NCI-H128 (cell line): ENCODE measurements at regions not wholly inside any gene's neighbourhood (a gene's known extent, or its start where the extent isn't known, plus 50 kb on each side); places are given as distances from the start of the nearest gene placed in this dataset.
"Not testable (repeated sequence)": the region's sequence is repeated elsewhere in the genome, so short reads cannot be mapped to it uniquely, and the experiment has no call there.

ENCODE experiments used
- DNase-seq: peaks from one replicate; lab custom pipeline; 2025; ENCODE audit not compliant: unreplicated experiment; lab: John Stamatoyannopoulos, UW

GRCh38 chr9:102507044-102507687, 488.0 kb upstream of the CYLC2 start:
- DNase-seq = no peak

- DNase-seq = no peak
Measured at GRCh38 chr9:102506406-102506805, 488.7 kb upstream of the CYLC2 start.

DNA sequence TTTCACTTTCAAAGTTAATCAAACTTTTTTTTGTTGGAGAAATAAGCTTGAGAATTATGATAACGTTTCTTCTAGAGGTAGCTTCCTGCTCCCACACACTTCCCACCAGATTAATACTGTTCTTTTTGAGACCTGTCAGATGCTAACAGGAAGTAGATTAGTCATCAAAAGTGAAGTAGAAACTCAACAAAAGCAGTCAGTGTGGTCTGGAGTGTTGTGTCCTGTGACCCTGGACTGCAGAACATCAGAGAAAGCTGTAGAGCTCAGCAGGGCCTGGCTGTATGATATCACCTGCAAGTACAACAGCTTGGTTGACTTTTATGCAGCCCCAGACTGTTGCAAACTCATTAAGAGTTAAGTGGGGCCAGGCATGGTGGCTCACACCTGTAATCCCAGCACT, 495.7 kb upstream of the CYLC2 start:
- no peak for DNase-seq

- DNase-seq = no peak
Measured at GRCh38 chr9:102497709-102498108, 497.4 kb upstream of the CYLC2 start.

GRCh38 chr9:102486976-102487375, 508.2 kb upstream of the CYLC2 start:
- not testable (repeated sequence) for DNase-seq

- DNase-seq = no peak
Measured at GRCh38 chr9:102483651-102484050, 511.5 kb upstream of the CYLC2 start.

GRCh38 chr9:102482776-102483175, 512.4 kb upstream of the CYLC2 start:
- no peak for DNase-seq

DNA sequence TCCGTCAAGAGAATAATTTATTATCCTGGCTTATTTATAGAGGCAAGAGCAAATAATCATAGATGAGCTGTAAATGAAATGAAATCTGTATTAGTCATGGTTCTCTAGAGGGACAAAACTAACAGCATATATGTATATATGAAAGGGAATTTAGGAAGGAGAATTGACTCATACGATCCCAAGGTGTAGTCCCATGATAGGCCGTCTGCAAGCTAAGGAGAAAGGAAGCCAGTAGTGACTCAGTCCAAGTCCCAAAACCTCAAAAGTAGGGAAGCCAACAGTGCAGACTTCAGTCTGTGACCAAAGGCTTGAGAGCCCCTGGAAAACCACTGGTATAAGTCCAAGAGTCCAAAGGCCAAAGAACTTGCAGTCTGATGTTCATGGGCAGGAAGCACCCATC, 515.9 kb upstream of the CYLC2 start:
- DNase-seq = no peak

GRCh38 chr9:102474357-102474756, 520.8 kb upstream of the CYLC2 start:
- DNase-seq = no peak

- DNase-seq = not testable (repeated sequence)
Measured at GRCh38 chr9:102469430-102469829, 525.7 kb upstream of the CYLC2 start.

GRCh38 chr9:102461156-102461819, 533.8 kb upstream of the CYLC2 start:
- DNase-seq = no peak

GRCh38 chr9:102459828-102460227, 535.3 kb upstream of the CYLC2 start:
- no peak for DNase-seq

DNA sequence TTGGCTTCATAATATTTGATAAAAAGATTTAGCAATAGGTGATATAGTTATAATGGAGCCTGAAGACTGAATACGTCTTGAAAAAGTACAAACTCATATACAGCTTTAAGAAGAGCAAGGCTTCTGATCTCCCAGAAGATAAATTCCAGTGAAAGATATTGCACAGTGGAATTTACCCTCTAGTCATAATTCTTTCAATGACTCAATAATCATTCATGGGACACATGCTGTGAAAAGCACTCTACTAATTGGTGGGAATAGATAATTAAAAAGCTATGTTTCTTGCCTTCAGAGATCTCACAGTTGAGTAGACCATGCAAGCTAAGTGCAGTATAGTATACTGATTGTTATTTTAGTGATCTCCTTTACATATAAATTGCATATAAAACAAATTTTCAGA, 538.6 kb upstream of the CYLC2 start:
- DNase-seq = no peak

- DNase-seq = no peak
Measured at GRCh38 chr9:102445906-102446305, 549.2 kb upstream of the CYLC2 start.

DNA sequence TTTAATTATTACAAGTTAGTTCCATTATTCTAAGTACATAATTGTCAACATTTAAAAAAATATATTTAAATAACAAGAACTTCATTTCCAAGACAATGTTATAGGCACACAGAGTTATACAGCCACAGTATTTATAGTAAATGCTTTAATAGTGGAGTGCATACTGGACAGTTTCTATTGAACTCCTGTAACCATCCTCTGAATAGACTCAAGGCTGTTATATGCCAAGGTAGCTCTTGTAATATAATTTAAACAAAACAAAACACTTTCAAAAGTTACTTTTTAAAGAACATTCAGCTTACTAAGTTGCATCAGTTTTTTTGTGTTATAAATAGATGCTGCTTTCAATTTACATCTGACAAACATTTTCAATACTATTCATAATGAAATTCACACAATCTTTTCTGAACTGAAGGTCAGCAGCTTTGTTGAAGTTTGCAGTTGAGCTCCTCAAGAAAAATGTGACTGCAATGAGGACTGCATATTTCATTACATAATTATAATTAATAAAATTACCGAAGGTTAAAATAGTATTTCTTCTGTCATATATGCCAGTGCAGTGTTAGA, 549.9 kb upstream of the CYLC2 start:
- no peak for DNase-seq

DNA sequence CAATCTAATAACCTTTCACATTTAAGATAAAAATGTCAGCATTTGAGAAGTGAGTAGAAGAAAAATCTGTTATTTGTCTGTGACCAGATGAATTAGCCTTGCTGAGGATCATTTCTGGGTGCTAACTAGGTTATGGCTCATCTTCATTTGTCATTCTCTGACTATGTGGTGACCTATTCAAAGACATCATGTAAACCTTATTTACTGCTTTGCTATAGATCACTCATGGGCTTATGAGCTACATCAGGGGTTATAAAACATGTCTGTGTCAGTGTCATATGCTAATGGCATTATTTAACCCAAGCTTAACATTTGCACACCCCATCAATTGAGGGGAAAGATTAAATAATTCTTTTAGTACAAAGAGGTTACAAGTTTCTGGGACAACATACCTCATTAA, 555.5 kb upstream of the CYLC2 start:
- DNase-seq = no peak

DNA sequence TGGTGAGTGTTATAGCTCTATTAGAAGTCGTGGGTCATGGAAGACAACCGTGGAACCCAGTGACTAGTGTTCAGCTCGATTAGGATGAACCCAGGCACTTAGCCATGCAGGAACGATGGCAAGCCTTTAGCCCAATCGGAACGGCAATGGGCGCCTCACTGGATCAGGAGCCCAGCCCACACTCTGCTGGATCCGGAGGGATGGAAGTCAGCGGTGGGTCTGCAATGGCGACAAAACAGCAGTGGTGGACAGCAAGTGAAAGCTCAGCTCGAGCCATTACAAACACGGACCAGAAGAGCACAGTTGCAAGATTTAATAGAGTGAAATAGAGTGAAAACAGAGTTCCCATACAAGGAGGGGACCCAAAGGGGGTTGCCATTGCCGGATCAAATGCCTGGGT, 558.5 kb upstream of the CYLC2 start:
- DNase-seq = not testable (repeated sequence)

DNA sequence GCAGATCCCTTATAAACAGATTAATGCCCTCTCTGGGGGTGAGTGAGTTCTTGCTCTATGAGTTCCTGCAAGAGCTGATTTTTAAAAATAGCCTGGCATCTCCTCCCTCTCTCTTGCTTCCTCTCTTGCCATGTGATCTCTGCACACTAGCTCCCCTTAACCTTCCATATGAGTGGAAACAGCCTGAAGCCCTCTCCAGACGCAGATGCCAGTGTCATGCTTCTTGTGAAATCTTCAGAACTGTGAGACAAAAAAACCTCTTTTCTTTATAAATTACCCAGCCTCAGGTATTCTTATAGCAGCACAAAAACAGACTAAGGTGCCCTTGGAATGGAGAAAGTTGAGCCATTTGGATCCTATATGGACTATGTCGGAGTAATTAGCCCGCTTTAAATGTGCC, 559.7 kb upstream of the CYLC2 start:
- DNase-seq = no peak

DNA sequence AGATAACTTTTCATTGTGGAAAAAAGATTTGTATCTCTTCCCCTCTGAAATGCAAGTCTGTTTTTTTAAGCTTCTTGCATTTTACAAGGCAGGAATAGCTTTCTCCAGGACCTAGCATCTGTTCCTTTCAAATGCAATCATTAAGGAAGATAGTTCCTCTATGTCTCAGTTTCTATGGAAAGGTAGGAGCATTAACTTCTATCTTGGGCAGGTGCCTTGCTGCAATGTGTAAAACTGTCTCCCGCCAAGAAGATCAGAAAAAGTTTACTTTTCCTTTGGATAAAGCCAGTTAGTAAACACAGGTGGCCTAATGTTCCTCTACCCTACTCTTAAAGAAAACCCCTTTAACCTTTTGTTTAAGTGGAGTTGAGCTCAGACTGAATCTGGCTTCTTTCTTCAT, 560.6 kb upstream of the CYLC2 start:
- no peak for DNase-seq

- no peak for DNase-seq
Measured at GRCh38 chr9:102428305-102428704, 566.8 kb upstream of the CYLC2 start.

DNA sequence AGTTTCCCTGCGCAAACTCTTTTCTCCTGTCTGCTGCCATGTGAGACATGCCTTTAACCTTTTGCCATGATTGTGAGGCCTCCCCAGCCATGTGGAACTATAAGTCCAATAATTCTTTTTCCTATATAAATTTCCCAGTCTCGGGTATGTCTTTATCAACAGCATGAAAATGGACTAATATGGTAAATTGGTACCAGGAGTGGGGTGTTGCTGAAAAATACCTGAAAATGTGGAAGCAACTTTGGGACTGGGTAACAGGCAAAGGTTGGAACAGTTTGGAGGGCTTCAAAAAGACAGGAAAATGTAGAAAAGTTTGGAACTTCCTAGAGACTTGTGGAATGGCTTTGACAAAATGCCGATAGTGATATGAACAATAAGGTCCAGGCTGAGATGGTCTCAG, 578.9 kb upstream of the CYLC2 start:
- not testable (repeated sequence) for DNase-seq

DNA sequence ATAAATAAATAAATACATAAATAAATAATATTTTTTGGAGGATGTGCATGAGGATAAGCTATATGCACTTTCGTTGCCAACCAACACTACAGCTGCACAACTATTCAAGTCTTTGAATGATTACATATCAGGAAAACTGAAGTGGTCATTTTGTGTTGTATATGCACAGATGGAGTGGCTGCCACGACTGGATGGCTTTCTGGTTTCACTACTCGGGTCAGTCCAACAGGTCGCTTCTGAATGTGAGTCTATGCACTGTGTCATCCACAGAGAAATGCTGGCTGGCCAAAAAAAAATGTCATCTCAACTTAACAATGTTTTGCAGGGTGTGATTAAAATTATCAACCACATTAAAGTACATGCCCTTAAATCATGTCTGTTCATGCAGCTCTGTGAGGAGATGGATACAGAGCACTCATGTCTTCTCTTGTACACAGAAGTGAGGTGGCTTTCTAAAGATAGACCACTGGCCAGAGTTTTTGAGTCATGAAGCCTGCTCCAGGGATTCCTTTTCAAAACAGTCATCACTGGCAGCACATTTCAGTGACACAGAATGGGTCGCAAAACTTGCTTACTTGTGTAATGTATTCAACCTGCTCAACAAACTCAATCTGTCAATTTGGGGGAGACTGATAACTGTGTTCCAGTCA, 589.8 kb upstream of the CYLC2 start:
- DNase-seq = no peak
